Mesothelial cell of epicardium (in vitro differentiated cells): ENCODE measurements at regions not wholly inside any gene's neighbourhood (a gene's known extent, or its start where the extent isn't known, plus 50 kb on each side); places are given as distances from the start of the nearest gene placed in this dataset.
"Not testable (repeated sequence)": the region's sequence is repeated elsewhere in the genome, so short reads cannot be mapped to it uniquely, and the experiment has no call there.

Experiments
- DNase-seq, 2 experiments: peaks; one replicate each; pipeline ENCODE4 v3.0.0; 2021; ENCODE audit warnings: low spot score in 2 of 2; ENCODE audit not compliant: unreplicated experiment in 2 of 2
- H3K27ac Mint-ChIP-seq: 2 replicates; pipeline ENCODE4 v1.8.0; 2021; ENCODE audit warnings: mixed read lengths
- H3K27me3 Mint-ChIP-seq: 2 replicates; pipeline ENCODE4 v1.8.0; 2021; ENCODE audit warnings: low read depth, mixed read lengths
- H3K36me3 Mint-ChIP-seq: 2 replicates; pipeline ENCODE4 v1.8.0; 2021; ENCODE audit warnings: mixed read lengths
- H3K4me1 Mint-ChIP-seq: 2 replicates; pipeline ENCODE4 v1.8.0; 2021; ENCODE audit warnings: mixed read lengths
- H3K4me3 Mint-ChIP-seq: 2 replicates; pipeline ENCODE4 v1.8.0; 2021; ENCODE audit warnings: mild to moderate bottlenecking, moderate library complexity, mixed read lengths
- H3K9me3 Mint-ChIP-seq: 2 replicates; pipeline ENCODE4 v1.8.0; 2021; ENCODE audit warnings: mixed read lengths

GRCh38 chr15:30688684-30689083, 62.8 kb downstream of the ARHGAP11B start:
- H3K4me3 Mint-ChIP-seq, H3K4me1 Mint-ChIP-seq: not testable (repeated sequence)

GRCh38 chr15:30690153-30690552, 64.2 kb downstream of the ARHGAP11B start:
- not testable (repeated sequence) for H3K4me1 Mint-ChIP-seq, H3K27ac Mint-ChIP-seq, H3K27me3 Mint-ChIP-seq, H3K9me3 Mint-ChIP-seq, H3K36me3 Mint-ChIP-seq, H3K4me3 Mint-ChIP-seq, DNase-seq

More at GRCh38 chr15:30688684-30689083, 62.8 kb downstream of the ARHGAP11B start:
- H3K36me3 Mint-ChIP-seq, H3K9me3 Mint-ChIP-seq, H3K27me3 Mint-ChIP-seq, H3K27ac Mint-ChIP-seq, DNase-seq: not testable (repeated sequence)

- H3K9me3 Mint-ChIP-seq, H3K27ac Mint-ChIP-seq, H3K27me3 Mint-ChIP-seq, H3K4me3 Mint-ChIP-seq, H3K36me3 Mint-ChIP-seq, H3K4me1 Mint-ChIP-seq, DNase-seq: not testable (repeated sequence)
These were observed 69.9 kb downstream of the ARHGAP11B start for GRCh38 chr15:30695811-30696210.

- H3K4me1 Mint-ChIP-seq, H3K27me3 Mint-ChIP-seq, H3K9me3 Mint-ChIP-seq, H3K4me3 Mint-ChIP-seq, H3K36me3 Mint-ChIP-seq, DNase-seq: not testable (repeated sequence)
- peak overlapping the region; percentile 66 for H3K27ac Mint-ChIP-seq
These were observed 70.7 kb downstream of the ARHGAP11B start for GRCh38 chr15:30696439-30697314.

GRCh38 chr15:30697315-30697685, 71.4 kb downstream of the ARHGAP11B start:
- H3K4me3 Mint-ChIP-seq, H3K9me3 Mint-ChIP-seq, DNase-seq, H3K36me3 Mint-ChIP-seq, H3K27ac Mint-ChIP-seq, H3K27me3 Mint-ChIP-seq, H3K4me1 Mint-ChIP-seq: not testable (repeated sequence)

GRCh38 chr15:30700006-30700597, 74.2 kb downstream of the ARHGAP11B start:
- not testable (repeated sequence) for DNase-seq, H3K27ac Mint-ChIP-seq, H3K9me3 Mint-ChIP-seq, H3K4me1 Mint-ChIP-seq, H3K4me3 Mint-ChIP-seq, H3K36me3 Mint-ChIP-seq, H3K27me3 Mint-ChIP-seq

- H3K27ac Mint-ChIP-seq, H3K4me1 Mint-ChIP-seq, H3K36me3 Mint-ChIP-seq, H3K27me3 Mint-ChIP-seq, H3K9me3 Mint-ChIP-seq, DNase-seq, H3K4me3 Mint-ChIP-seq: not testable (repeated sequence)
These were observed 82.2 kb downstream of the ARHGAP11B start for GRCh38 chr15:30707976-30708685.

GRCh38 chr15:30708809-30709208, 82.9 kb downstream of the ARHGAP11B start:
- not testable (repeated sequence) for H3K4me3 Mint-ChIP-seq, DNase-seq, H3K27ac Mint-ChIP-seq, H3K4me1 Mint-ChIP-seq, H3K27me3 Mint-ChIP-seq, H3K9me3 Mint-ChIP-seq, H3K36me3 Mint-ChIP-seq

GRCh38 chr15:30718038-30718643, 92.2 kb downstream of the ARHGAP11B start:
- not testable (repeated sequence) for H3K4me3 Mint-ChIP-seq, H3K27me3 Mint-ChIP-seq, DNase-seq, H3K9me3 Mint-ChIP-seq, H3K4me1 Mint-ChIP-seq, H3K27ac Mint-ChIP-seq, H3K36me3 Mint-ChIP-seq

- H3K9me3 Mint-ChIP-seq, H3K27me3 Mint-ChIP-seq, DNase-seq, H3K27ac Mint-ChIP-seq, H3K4me3 Mint-ChIP-seq, H3K4me1 Mint-ChIP-seq, H3K36me3 Mint-ChIP-seq: not testable (repeated sequence)
These were observed 93.4 kb downstream of the ARHGAP11B start for GRCh38 chr15:30719363-30719762.

GRCh38 chr15:30720825-30721224, 94.9 kb downstream of the ARHGAP11B start:
- DNase-seq, H3K36me3 Mint-ChIP-seq, H3K4me3 Mint-ChIP-seq, H3K4me1 Mint-ChIP-seq, H3K27ac Mint-ChIP-seq, H3K27me3 Mint-ChIP-seq, H3K9me3 Mint-ChIP-seq: not testable (repeated sequence)

GRCh38 chr15:30721529-30721928, 95.6 kb downstream of the ARHGAP11B start:
- not testable (repeated sequence) for H3K27me3 Mint-ChIP-seq, H3K4me1 Mint-ChIP-seq, H3K4me3 Mint-ChIP-seq, H3K27ac Mint-ChIP-seq, H3K9me3 Mint-ChIP-seq, DNase-seq
- H3K36me3 Mint-ChIP-seq = peaks cover 14% of the 10 kb centered on the region

- not testable (repeated sequence) for H3K4me3 Mint-ChIP-seq, H3K4me1 Mint-ChIP-seq, H3K27ac Mint-ChIP-seq, DNase-seq, H3K9me3 Mint-ChIP-seq, H3K27me3 Mint-ChIP-seq
- peaks cover 18% of the 10 kb centered on the region for H3K36me3 Mint-ChIP-seq
These were observed 97.7 kb downstream of the ARHGAP11B start for GRCh38 chr15:30723540-30724175.
